ENCODE measurements at regions not wholly inside any gene's neighbourhood (a gene's known extent, or its start where the extent isn't known, plus 50 kb on each side); places are given as distances from the start of the nearest gene placed in this dataset.

- DNase-seq (ENCODE audit: low read depth) = no peak
These were observed 106.6 kb upstream of the SHH start for GRCh38 chr7:155918720-155919390.

- no peak for DNase-seq (ENCODE audit: low read depth)
These were observed 105.7 kb upstream of the SHH start for GRCh38 chr7:155917836-155918430.

DNA sequence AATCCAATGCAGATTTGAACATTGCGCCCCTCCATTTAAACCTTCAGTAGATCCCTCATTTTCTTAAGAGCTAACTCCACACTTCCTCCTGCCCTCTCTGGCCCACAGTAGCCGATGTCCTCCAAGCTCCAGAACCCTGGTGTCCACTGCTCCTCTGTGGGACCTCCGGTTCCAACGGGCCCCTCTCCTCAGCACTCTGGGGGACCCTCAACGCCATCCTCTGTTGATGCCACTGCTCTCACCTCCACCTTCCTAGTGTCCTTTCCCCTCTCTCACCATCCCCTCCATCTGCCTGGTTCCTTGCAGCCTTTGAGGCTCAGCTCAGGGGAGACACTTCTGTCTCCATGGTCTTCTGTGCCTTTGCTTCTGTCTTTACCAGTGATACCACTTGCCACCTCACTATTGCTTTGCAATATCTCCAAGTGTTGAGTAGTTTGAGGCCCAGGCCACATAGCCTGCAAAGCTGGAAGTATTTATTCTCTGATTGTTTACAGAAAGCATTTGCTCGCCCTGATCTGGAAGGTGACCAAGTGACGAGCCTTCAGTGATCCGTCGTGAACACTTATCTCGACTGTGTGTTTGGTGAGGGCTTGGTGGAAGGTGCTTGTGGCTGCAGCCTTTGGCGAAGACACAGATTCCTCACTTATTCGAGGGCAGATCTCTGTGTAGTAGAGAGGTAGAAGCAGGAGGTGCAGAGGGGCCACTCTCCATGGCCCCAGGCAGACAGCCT, 104.8 kb upstream of the SHH start:
- no peak for DNase-seq (ENCODE audit: low read depth)

- DNase-seq (ENCODE audit: low read depth) = no peak
These were observed 102.1 kb upstream of the SHH start for GRCh38 chr7:155914341-155914740.

DNA sequence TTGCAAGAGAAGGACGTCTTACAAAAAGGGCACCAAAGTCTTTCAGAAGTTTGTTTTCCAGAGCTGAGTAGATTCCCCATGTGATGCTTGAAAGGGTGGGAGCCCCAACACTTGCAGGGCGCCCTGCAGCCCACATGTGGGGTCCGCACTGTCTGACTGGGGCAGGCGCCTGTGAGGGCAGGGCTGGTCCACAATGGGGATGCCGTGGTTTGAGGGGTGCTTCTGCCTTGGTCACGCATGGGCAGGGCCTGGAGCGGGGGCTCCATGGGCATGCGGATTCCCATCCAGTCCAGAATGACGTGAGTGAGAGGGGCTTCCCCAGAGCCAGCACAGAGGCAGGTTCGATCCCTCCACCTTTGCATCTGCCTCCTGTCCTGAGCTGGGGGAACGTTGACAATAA, 101.5 kb upstream of the SHH start:
- no peak for DNase-seq (ENCODE audit: low read depth)

DNA sequence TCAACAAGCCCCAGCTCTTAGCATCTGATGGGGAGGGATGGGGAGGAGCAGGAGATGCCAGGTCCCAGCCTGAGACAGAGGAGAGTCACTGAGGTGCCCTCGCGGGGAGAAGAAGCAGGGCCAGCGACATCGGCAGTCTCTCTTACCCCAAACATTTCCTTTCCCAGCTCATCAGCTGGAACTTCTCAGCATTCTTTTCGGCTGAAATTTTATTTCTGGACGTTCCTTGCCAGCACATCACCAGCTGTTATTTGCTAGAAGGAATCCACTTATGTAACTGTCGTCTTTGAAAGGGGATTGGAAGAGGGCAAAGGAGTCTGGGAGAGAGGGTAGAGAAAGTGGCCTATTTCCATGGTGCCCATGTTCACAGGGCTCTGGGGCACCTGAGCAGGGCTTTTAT, 101.0 kb upstream of the SHH start:
- no peak for DNase-seq (ENCODE audit: low read depth)

GRCh38 chr7:155911471-155912105, 99.3 kb upstream of the SHH start:
- no peak for DNase-seq (ENCODE audit: low read depth)

- DNase-seq (ENCODE audit: low read depth) = no peak
These were observed 96.1 kb upstream of the SHH start for GRCh38 chr7:155908385-155908784.

GRCh38 chr7:155907450-155908200, 95.4 kb upstream of the SHH start:
- no peak for DNase-seq (ENCODE audit: low read depth)

- no peak for DNase-seq (ENCODE audit: low read depth)
These were observed 88.9 kb upstream of the SHH start for GRCh38 chr7:155901176-155901575.

- no peak for DNase-seq (ENCODE audit: low read depth)
These were observed 87.3 kb upstream of the SHH start for GRCh38 chr7:155899596-155899995.

DNA sequence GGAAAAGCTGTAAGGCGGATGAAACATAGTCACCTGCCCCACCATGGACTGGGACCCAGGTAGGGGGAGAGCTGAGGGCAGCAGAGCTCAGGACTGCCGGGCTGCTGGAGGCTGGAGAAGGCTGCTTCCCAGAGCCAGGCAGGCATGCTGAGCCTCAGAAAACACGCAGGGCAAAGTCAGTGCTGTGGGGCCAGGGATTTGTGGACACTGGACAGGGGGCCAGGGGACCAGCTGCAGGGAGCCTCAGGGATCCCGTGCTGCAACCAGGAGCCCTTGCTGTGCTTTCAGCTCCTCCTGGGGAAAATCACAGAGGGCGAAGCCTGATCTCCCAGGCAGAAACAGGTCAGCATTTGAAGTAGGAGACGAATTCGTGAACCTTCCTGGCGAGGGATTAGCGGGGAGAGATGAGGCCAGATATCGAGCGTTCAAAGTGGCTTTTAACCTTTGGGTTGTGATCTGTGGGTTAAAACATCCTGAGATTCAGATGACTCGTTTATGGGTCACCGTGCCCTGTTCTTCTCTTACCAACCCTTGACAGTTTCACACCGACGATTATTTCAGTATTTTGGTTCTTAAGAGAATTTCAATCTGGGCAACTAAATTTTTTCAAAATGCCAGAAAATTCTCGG, 85.6 kb upstream of the SHH start:
- DNase-seq (ENCODE audit: low read depth) = no peak

- DNase-seq (ENCODE audit: low read depth) = no peak
These were observed 84.4 kb upstream of the SHH start for GRCh38 chr7:155896531-155897263.

DNA sequence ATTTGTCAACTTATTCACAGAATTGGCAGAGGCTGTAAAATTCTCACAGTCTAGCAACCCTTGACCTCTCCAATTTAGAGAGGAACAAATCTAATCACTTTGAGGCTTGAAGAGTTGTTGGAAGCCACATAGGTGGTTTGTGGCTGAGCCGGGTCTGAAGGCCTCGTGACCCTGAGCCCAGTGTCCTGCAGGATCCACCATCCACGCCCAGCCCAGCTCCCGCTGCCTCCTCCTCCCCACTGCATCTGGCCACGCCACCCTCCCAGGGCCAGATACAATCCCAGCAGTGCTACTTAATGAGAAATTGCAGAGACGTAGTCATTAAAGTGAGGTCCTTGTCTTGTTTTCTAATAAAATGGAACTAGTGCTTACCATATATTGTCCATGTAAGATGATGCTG, 81.4 kb upstream of the SHH start:
- DNase-seq (ENCODE audit: low read depth) = no peak

DNA sequence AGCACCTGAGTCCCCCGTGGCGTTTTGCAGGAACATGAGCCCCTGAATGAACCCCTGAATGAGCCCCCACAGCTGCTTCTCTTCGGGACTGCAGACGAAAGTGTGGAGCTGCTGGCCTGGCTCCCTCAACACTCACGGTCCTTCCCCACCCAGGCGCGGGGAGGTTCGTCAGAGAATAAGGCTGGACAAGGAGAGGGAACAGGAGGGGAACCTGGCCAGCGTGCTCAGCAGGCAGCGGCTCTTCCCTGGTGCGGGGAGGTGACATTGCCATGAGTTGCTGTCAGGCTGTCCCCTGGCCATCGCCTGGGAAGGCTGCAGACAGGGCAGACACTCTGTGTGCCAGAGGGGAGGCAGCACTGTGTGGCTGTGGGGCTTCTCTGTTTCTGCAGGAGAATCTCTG, 80.9 kb upstream of the SHH start:
- DNase-seq (ENCODE audit: low read depth) = no peak

GRCh38 chr7:155889636-155890511, 77.6 kb upstream of the SHH start:
- no peak for DNase-seq (ENCODE audit: low read depth)

DNA sequence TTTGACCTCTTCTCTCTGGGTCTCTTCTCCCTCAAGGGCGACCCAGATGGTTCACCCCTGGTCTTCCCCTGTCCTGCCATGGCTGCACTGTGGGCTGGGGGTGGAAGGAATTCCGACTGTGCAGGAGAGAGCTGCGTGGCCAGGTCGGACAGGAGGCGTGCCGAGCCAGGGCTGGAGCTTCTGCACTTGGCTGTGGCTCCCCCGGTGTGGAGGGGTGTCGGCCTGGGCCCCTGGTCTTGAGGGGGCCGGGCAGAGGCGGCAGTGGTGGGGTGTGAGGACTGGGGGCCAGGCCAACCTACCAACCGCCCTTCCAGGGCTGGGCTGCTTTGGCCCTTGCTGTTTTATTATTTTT, 74.9 kb upstream of the SHH start:
- no peak for DNase-seq (ENCODE audit: low read depth)

- no peak for DNase-seq (ENCODE audit: low read depth)
These were observed 74.3 kb upstream of the SHH start for GRCh38 chr7:155886391-155887173.
